ENCODE measurements at regions not wholly inside any gene's neighbourhood (a gene's known extent, or its start where the extent isn't known, plus 50 kb on each side); places are given as distances from the start of the nearest gene placed in this dataset.

GRCh38 chr3:113051787-113052186 lies 61.0 kb downstream of the GTPBP8 start:
- no peak for DNase-seq (ENCODE audit: low read depth)

- no peak for DNase-seq (ENCODE audit: low read depth)
Measured at GRCh38 chr3:113053169-113053568, 62.4 kb downstream of the GTPBP8 start.

GRCh38 chr3:113054552-113054951 lies 63.8 kb downstream of the GTPBP8 start:
- no peak for DNase-seq (ENCODE audit: low read depth)

- no peak for DNase-seq (ENCODE audit: low read depth)
Measured at GRCh38 chr3:113055201-113055600, 64.4 kb downstream of the GTPBP8 start.

GRCh38 chr3:113055961-113056360 lies 65.2 kb downstream of the GTPBP8 start:
- no peak for DNase-seq (ENCODE audit: low read depth)

- no peak for DNase-seq (ENCODE audit: low read depth)
Measured at GRCh38 chr3:113057117-113057516, 66.3 kb downstream of the GTPBP8 start.

GRCh38 chr3:113058188-113058587 lies 67.4 kb downstream of the GTPBP8 start:
- DNase-seq (ENCODE audit: low read depth): no peak

GRCh38 chr3:113062705-113063104 lies 71.9 kb downstream of the GTPBP8 start:
- DNase-seq (ENCODE audit: low read depth): no peak

- DNase-seq (ENCODE audit: low read depth): peak; percentile 52
Measured at GRCh38 chr3:113063126-113063894, 72.5 kb downstream of the GTPBP8 start.

GRCh38 chr3:113064183-113064582 lies 73.4 kb downstream of the GTPBP8 start:
- no peak for DNase-seq (ENCODE audit: low read depth)

GRCh38 chr3:113065336-113065735 lies 74.6 kb downstream of the GTPBP8 start:
- DNase-seq (ENCODE audit: low read depth): no peak

GRCh38 chr3:113070072-113070640 lies 79.4 kb downstream of the GTPBP8 start:
- no peak for DNase-seq (ENCODE audit: low read depth)

- DNase-seq (ENCODE audit: low read depth): no peak
Measured at GRCh38 chr3:113070681-113071113, 79.9 kb downstream of the GTPBP8 start.

GRCh38 chr3:113075588-113075987 lies 84.8 kb downstream of the GTPBP8 start:
- no peak for DNase-seq (ENCODE audit: low read depth)

- DNase-seq (ENCODE audit: low read depth): no peak
Measured at GRCh38 chr3:113079218-113079961, 88.6 kb downstream of the GTPBP8 start.

GRCh38 chr3:113084777-113085176 lies 94.0 kb downstream of the GTPBP8 start:
- peak; percentile 93 for DNase-seq (ENCODE audit: low read depth)

- peak; percentile 41 for DNase-seq (ENCODE audit: low read depth)
Measured at GRCh38 chr3:113086560-113087461, 96.0 kb downstream of the GTPBP8 start.

- no peak for DNase-seq (ENCODE audit: low read depth)
Measured at GRCh38 chr3:113088616-113089015, 97.8 kb downstream of the GTPBP8 start.

- no peak for DNase-seq (ENCODE audit: low read depth)
Measured at GRCh38 chr3:113091417-113091816, 100.6 kb downstream of the GTPBP8 start.

GRCh38 chr3:113092746-113093145 lies 102.0 kb downstream of the GTPBP8 start:
- DNase-seq (ENCODE audit: low read depth): no peak
